ENCODE measurements at regions not wholly inside any gene's neighbourhood (a gene's known extent, or its start where the extent isn't known, plus 50 kb on each side); places are given as distances from the start of the nearest gene placed in this dataset.

- no peaks in the 10 kb centered on the region for H3K9me3 ChIP-seq (ENCODE audit: severe bottlenecking)
- H3K4me3 ChIP-seq (ENCODE audit: low read depth, low read length) = no peak overlapping the region
- H3K36me3 ChIP-seq = no peaks in the 10 kb centered on the region
- DNase-seq = no peak
- TF ChIP-seq, protein P1, sequence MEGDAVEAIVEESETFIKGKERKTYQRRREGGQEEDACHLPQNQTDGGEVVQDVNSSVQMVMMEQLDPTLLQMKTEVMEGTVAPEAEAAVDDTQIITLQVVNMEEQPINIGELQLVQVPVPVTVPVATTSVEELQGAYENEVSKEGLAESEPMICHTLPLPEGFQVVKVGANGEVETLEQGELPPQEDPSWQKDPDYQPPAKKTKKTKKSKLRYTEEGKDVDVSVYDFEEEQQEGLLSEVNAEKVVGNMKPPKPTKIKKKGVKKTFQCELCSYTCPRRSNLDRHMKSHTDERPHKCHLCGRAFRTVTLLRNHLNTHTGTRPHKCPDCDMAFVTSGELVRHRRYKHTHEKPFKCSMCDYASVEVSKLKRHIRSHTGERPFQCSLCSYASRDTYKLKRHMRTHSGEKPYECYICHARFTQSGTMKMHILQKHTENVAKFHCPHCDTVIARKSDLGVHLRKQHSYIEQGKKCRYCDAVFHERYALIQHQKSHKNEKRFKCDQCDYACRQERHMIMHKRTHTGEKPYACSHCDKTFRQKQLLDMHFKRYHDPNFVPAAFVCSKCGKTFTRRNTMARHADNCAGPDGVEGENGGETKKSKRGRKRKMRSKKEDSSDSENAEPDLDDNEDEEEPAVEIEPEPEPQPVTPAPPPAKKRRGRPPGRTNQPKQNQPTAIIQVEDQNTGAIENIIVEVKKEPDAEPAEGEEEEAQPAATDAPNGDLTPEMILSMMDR (IDR thresholded peaks at IDR 0.05; ENCODE audit: low read depth, low read length) = no peak
- no peaks in the 10 kb centered on the region for H3K27me3 ChIP-seq (ENCODE audit: insufficient read depth, low read depth, severe bottlenecking)
- H3K27ac ChIP-seq = no peak overlapping the region
Observed at GRCh38 chr10:36506697-36507496, 618.5 kb upstream of the ANKRD30A start.

DNA sequence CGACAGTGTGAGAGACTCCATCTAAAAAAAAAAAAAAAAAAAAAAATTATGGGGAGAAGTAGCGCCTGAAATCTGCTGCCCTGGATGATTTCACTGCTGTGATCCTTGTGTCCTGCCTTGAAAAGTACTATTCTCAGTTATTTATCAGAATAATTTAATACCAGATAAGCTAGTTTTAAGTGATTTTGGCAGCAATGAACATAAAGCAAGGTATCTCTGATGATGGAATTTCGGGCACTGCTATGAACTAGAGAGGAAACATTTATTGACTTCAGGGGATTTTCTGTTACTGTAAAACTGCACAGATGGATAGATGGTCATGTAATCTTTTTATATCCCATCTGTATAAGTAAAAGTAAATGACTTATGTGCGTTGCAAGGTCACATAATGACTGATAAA lies 619.1 kb upstream of the ANKRD30A start:
- TF ChIP-seq, protein P1 (IDR thresholded peaks at IDR 0.05; ENCODE audit: low read depth, low read length) = no peak
- no peak for DNase-seq
- no peak overlapping the region for H3K4me3 ChIP-seq (ENCODE audit: low read depth, low read length)
- no peaks in the 10 kb centered on the region for H3K9me3 ChIP-seq (ENCODE audit: severe bottlenecking)
- no peak overlapping the region for H3K27ac ChIP-seq
- no peaks in the 10 kb centered on the region for H3K27me3 ChIP-seq (ENCODE audit: insufficient read depth, low read depth, severe bottlenecking)
- H3K36me3 ChIP-seq = no peaks in the 10 kb centered on the region

GRCh38 chr10:36504758-36505157 lies 620.6 kb upstream of the ANKRD30A start:
- DNase-seq = no peak
- Histone ChIP-seq H3K36me3 (no peaks in the 10 kb centered on the region), H3K27ac (no peak overlapping the region), H3K4me3 (ENCODE audit: low read depth, low read length) (no peak overlapping the region), H3K27me3 (ENCODE audit: insufficient read depth, low read depth, severe bottlenecking) (no peaks in the 10 kb centered on the region), H3K9me3 (ENCODE audit: severe bottlenecking) (no peaks in the 10 kb centered on the region)
- TF ChIP-seq, protein P1 (IDR thresholded peaks at IDR 0.05; ENCODE audit: low read depth, low read length) = no peak

- Histone ChIP-seq H3K36me3 (no peaks in the 10 kb centered on the region), H3K27ac (no peak overlapping the region), H3K27me3 (ENCODE audit: insufficient read depth, low read depth, severe bottlenecking) (no peaks in the 10 kb centered on the region), H3K9me3 (ENCODE audit: severe bottlenecking) (no peaks in the 10 kb centered on the region), H3K4me3 (ENCODE audit: low read depth, low read length) (no peak overlapping the region)
- DNase-seq = no peak
- TF ChIP-seq, protein P1 (IDR thresholded peaks at IDR 0.05; ENCODE audit: low read depth, low read length) = no peak
Observed at GRCh38 chr10:36500266-36500665, 625.1 kb upstream of the ANKRD30A start.

- no peaks in the 10 kb centered on the region for H3K9me3 ChIP-seq (ENCODE audit: severe bottlenecking)
- no peak overlapping the region for H3K27ac ChIP-seq
- no peak overlapping the region for H3K4me3 ChIP-seq (ENCODE audit: low read depth, low read length)
- no peak for DNase-seq
- H3K36me3 ChIP-seq = no peaks in the 10 kb centered on the region
- TF ChIP-seq, protein P1 (IDR thresholded peaks at IDR 0.05; ENCODE audit: low read depth, low read length) = no peak
- H3K27me3 ChIP-seq (ENCODE audit: insufficient read depth, low read depth, severe bottlenecking) = no peaks in the 10 kb centered on the region
Observed at GRCh38 chr10:36499693-36500092, 625.7 kb upstream of the ANKRD30A start.

DNA sequence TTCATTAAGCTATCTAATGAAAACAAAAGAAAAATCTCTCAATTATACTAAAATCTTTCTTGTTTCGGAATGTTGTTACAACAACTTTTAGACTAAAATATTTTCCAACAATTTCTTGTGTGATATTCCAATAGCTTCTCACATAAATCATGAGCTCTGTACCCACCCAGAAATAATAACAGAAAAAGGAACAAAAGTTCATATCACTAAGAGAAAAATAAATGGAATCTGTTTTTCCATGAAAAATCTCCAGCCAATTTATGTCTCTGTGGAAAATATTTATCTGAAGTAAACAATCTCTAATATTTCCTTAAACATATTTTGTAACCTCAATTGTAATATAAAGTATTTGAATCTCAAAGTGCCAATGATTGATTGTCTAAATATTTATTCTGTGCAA lies 628.6 kb upstream of the ANKRD30A start:
- Histone ChIP-seq H3K9me3 (ENCODE audit: severe bottlenecking) (no peaks in the 10 kb centered on the region), H3K27ac (no peak overlapping the region)
- TF ChIP-seq, protein P1 (IDR thresholded peaks at IDR 0.05; ENCODE audit: low read depth, low read length) = no peak

More for the DNA sequence above, 628.6 kb upstream of the ANKRD30A start:
- Histone ChIP-seq H3K4me3 (ENCODE audit: low read depth, low read length) (no peak overlapping the region), H3K27me3 (ENCODE audit: insufficient read depth, low read depth, severe bottlenecking) (no peaks in the 10 kb centered on the region), H3K36me3 (no peaks in the 10 kb centered on the region)
- DNase-seq = no peak
